Liver (tissue), 8 donors: ENCODE measurements at regions not wholly inside any gene's neighbourhood (a gene's known extent, or its start where the extent isn't known, plus 50 kb on each side); places are given as distances from the start of the nearest gene placed in this dataset.

Source experiments
- DNase-seq: peaks from one replicate; pipeline ENCODE4 v3.0.0-alpha.2; 2017; ENCODE audit warnings: low spot score
- H3K27ac ChIP-seq, 2 donors: one replicate each; pipeline ENCODE4 v1.7.0; 2013; ENCODE audit warnings: inconsistent platforms in 2 of 2, low read length in 2 of 2, control low read depth in 1 of 2, low read depth in 1 of 2, mild to moderate bottlenecking in 1 of 2
- H3K27me3 ChIP-seq, 4 donors: one replicate each; pipeline versions ENCODE4 v1.6.1 to v1.7.0; 2013; ENCODE audit warnings: low read length in 3 of 4, inconsistent platforms in 1 of 4, mild to moderate bottlenecking in 1 of 4, moderate library complexity in 1 of 4; ENCODE audit not compliant: control insufficient read depth in 4 of 4, insufficient read depth in 4 of 4
- H3K36me3 ChIP-seq, 4 donors: one replicate each; pipeline versions ENCODE4 v1.6.1 to v1.7.0; 2013; ENCODE audit warnings: low read length in 3 of 4, mild to moderate bottlenecking in 3 of 4, low read depth in 1 of 4, moderate library complexity in 1 of 4; ENCODE audit not compliant: control insufficient read depth in 4 of 4, insufficient read depth in 3 of 4
- H3K4me1 ChIP-seq, 4 donors: one replicate each; pipeline versions ENCODE4 v1.6.1 to v1.7.0; 2013; ENCODE audit warnings: low read length in 3 of 4, mild to moderate bottlenecking in 3 of 4, moderate library complexity in 1 of 4; ENCODE audit not compliant: control insufficient read depth in 4 of 4, insufficient read depth in 4 of 4
- H3K4me3 ChIP-seq, 3 donors: one replicate each; pipeline versions ENCODE4 v1.6.1 to v1.7.0; 2013; ENCODE audit warnings: low read length in 3 of 3, control low read depth in 1 of 3, low read depth in 1 of 3, mild to moderate bottlenecking in 1 of 3
- H3K9ac ChIP-seq, 2 donors: one replicate each; pipeline ENCODE4 v1.7.0; 2013; ENCODE audit warnings: low read length in 2 of 2, mild to moderate bottlenecking in 2 of 2, moderate library complexity in 2 of 2, control low read depth in 1 of 2, low read depth in 1 of 2
- H3K9me3 ChIP-seq, 4 donors: one replicate each; pipeline versions ENCODE4 v1.6.1 to v1.7.0; 2013; ENCODE audit warnings: low read length in 3 of 4; ENCODE audit not compliant: control insufficient read depth in 4 of 4
- ATF3 ChIP-seq: IDR thresholded peaks from 2 replicates; pipeline ENCODE4 v1.6.1; 2016; ENCODE audit warnings: antibody characterized with exemption
- CTCF ChIP-seq: fragments of 150-350 bp; IDR thresholded peaks from 2 replicates; pipeline ENCODE4 v1.5.1; 2017; ENCODE audit warnings: improper control_type of control experiment, low read depth, low read length; ENCODE audit not compliant: missing input control
- EGR1 ChIP-seq, 2 donors: IDR thresholded peaks; 2 replicates each; pipeline ENCODE4 v1.6.1; 2016 to 2018; ENCODE audit warnings: antibody characterized with exemption in 2 of 2, low read depth in 2 of 2
- FOXA1 ChIP-seq: IDR thresholded peaks from 2 replicates; pipeline ENCODE4 v1.6.1; 2016; ENCODE audit warnings: antibody characterized with exemption
- FOXA2 ChIP-seq: IDR thresholded peaks from 2 replicates; pipeline ENCODE4 v1.6.1; 2016; ENCODE audit warnings: antibody characterized with exemption
- GABPA ChIP-seq, 2 donors: IDR thresholded peaks in 1 of 2; conservative IDR thresholded peaks in 1 of 2; 2 replicates each; pipeline ENCODE4 v1.6.1; 2016; ENCODE audit warnings: antibody characterized with exemption in 2 of 2, mild to moderate bottlenecking in 1 of 2, moderate library complexity in 1 of 2
- HNF4A ChIP-seq, 2 donors: conservative IDR thresholded peaks; 2 replicates each; pipeline ENCODE4 v1.6.1; 2016; ENCODE audit warnings: antibody characterized with exemption in 2 of 2, mild to moderate bottlenecking in 2 of 2
- HNF4G ChIP-seq: IDR thresholded peaks from 2 replicates; pipeline ENCODE4 v1.6.1; 2016; ENCODE audit warnings: antibody characterized with exemption
- JUND ChIP-seq, 2 donors: IDR thresholded peaks; 2 replicates each; pipeline ENCODE4 v1.6.1; 2016; ENCODE audit warnings: antibody characterized with exemption in 2 of 2
- MAX ChIP-seq: IDR thresholded peaks from 2 replicates; pipeline ENCODE4 v1.6.1; 2016; ENCODE audit warnings: antibody characterized with exemption
- NR2F2 ChIP-seq: IDR thresholded peaks from 2 replicates; pipeline ENCODE4 v1.6.1; 2016; ENCODE audit warnings: antibody characterized with exemption
- RAD21 ChIP-seq, 2 donors: IDR thresholded peaks; 2 replicates each; pipeline ENCODE4 v1.6.1; 2016; ENCODE audit warnings: antibody characterized with exemption in 2 of 2, mild to moderate bottlenecking in 2 of 2
- REST ChIP-seq: IDR thresholded peaks from 2 replicates; pipeline ENCODE4 v1.6.1; 2016; ENCODE audit warnings: antibody characterized with exemption, mild to moderate bottlenecking
- RXRA ChIP-seq, 2 donors: IDR thresholded peaks; 2 replicates each; pipeline ENCODE4 v1.6.1; 2017 to 2018; ENCODE audit warnings: antibody characterized with exemption in 2 of 2, mild to moderate bottlenecking in 1 of 2
- SP1 ChIP-seq: IDR thresholded peaks from 2 replicates; pipeline ENCODE4 v1.6.1; 2018; ENCODE audit warnings: antibody characterized with exemption, mild to moderate bottlenecking
- TAF1 ChIP-seq: conservative IDR thresholded peaks from 2 replicates; pipeline ENCODE4 v1.6.1; 2016; ENCODE audit warnings: antibody characterized with exemption, mild to moderate bottlenecking
- YY1 ChIP-seq: IDR thresholded peaks from 2 replicates; pipeline ENCODE4 v1.6.1; 2016; ENCODE audit warnings: antibody characterized with exemption, mild to moderate bottlenecking
- ZBTB33 ChIP-seq: IDR thresholded peaks from 2 replicates; pipeline ENCODE4 v1.6.1; 2016; ENCODE audit warnings: antibody characterized with exemption
- WGBS: extraction: QIAGEN DNeasy Blood & Tissue Kit; methylation state at CpG from one replicate; pipeline ENCODE4 v1.1.7; 2013; 5-methylcytosine and 5-hydroxymethylcytosine counted together
- donor health status: healthy.
- donor health status: healthy.
- donor health status: healthy.
- donor health status: healthy.
- donor health status: healthy.

GRCh38 chr2:240277807-240278522 lies 137.5 kb upstream of the OTOS start:
- WGBS = 65% methylated on average over 3 of the region's 3 CpGs
- H3K9ac ChIP-seq = no peak overlapping the region
- H3K27me3 ChIP-seq = peaks cover 0 to 5% (median 0%) of the 10 kb centered on the region in 4 donors
- H3K9me3 ChIP-seq = no peaks in the 10 kb centered on the region
- DNase-seq = no peak
- H3K4me1 ChIP-seq = no peaks in the 10 kb centered on the region
- H3K36me3 ChIP-seq = no peaks in the 10 kb centered on the region
- no peak overlapping the region for H3K27ac ChIP-seq
- TF ChIP-seq MAX = no peak
- TF ChIP-seq GABPA (IDR thresholded peaks at IDR 0.05 in 1 of 2, conservative IDR thresholded peaks at IDR 0.05 in 1 of 2) = no peak
- TF ChIP-seq JUND (IDR thresholded peaks at IDR 0.05) = no peak
- TF ChIP-seq HNF4G = no peak
- TF ChIP-seq ZBTB33 = no peak
- TF ChIP-seq ATF3 = no peak
- TF ChIP-seq FOXA1 = no peak
- no peak for TF ChIP-seq SP1
- no peak for TF ChIP-seq FOXA2
- no peak for TF ChIP-seq RXRA (IDR thresholded peaks at IDR 0.05)
- no peak for TF ChIP-seq TAF1
- no peak overlapping the region for H3K4me3 ChIP-seq

- Histone ChIP-seq H3K9me3 (no peaks in the 10 kb centered on the region), H3K27ac (no peak overlapping the region), H3K9ac (no peak overlapping the region), H3K4me3 (no peak overlapping the region), H3K4me1 (no peaks in the 10 kb centered on the region), H3K27me3 (peaks cover 0 to 5% (median 0%) of the 10 kb centered on the region in 4 donors), H3K36me3 (no peaks in the 10 kb centered on the region)
- DNase-seq = no peak
- no peak for TF ChIP-seq GABPA (IDR thresholded peaks at IDR 0.05 in 1 of 2, conservative IDR thresholded peaks at IDR 0.05 in 1 of 2)
- no peak for TF ChIP-seq NR2F2
- TF ChIP-seq YY1 = no peak
- TF ChIP-seq CTCF = no peak
- no peak for TF ChIP-seq SP1
- TF ChIP-seq FOXA2 = no peak
- TF ChIP-seq ZBTB33 = no peak
- no peak for TF ChIP-seq REST
- TF ChIP-seq HNF4G = no peak
- TF ChIP-seq RXRA (IDR thresholded peaks at IDR 0.05) = no peak
- TF ChIP-seq HNF4A (conservative IDR thresholded peaks at IDR 0.05) = no peak
- TF ChIP-seq RAD21 (IDR thresholded peaks at IDR 0.05) = no peak
- TF ChIP-seq ATF3 = no peak
- TF ChIP-seq MAX = no peak
- no peak for TF ChIP-seq EGR1 (IDR thresholded peaks at IDR 0.05; ENCODE audit: low read depth in 2 of 2)
- TF ChIP-seq FOXA1 = no peak
- no peak for TF ChIP-seq JUND (IDR thresholded peaks at IDR 0.05)
These were observed 138.2 kb upstream of the OTOS start for GRCh38 chr2:240278661-240279060.
